ENCODE measurements at regions not wholly inside any gene's neighbourhood (a gene's known extent, or its start where the extent isn't known, plus 50 kb on each side); places are given as distances from the start of the nearest gene placed in this dataset.
"Not testable (repeated sequence)": the region's sequence is repeated elsewhere in the genome, so short reads cannot be mapped to it uniquely, and the experiment has no call there.

DNA sequence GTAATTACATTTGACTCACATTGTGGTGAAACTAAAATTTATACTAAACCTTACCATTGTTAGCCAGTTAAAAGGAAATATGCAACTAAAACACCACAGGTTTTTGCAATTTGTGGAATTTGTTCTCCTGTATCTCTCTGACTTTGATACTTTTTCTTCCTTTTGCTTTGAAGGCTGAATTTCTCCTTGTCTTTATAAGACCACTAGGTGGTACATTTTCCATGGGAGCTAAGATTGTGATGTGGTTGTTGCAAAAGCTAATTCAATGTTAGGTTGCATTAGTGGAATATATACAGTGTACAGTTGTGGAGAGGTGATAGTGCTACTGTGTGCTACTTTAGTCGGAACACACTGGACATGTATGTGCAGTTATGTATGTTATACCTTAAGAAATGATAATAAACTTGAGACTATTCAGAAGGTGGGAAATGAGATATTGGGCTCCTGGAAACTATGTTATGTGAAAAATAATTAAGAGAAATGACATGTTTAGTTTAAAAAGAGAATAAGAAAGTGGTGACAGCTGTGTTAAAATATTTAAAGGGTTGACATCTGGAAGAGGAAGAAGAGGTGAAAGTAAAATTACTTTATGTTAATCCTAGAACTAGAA, 70.3 kb downstream of the ARL9 start:
- peak in 1 of 6 experiments; percentile 21 for DNase-seq

DNA sequence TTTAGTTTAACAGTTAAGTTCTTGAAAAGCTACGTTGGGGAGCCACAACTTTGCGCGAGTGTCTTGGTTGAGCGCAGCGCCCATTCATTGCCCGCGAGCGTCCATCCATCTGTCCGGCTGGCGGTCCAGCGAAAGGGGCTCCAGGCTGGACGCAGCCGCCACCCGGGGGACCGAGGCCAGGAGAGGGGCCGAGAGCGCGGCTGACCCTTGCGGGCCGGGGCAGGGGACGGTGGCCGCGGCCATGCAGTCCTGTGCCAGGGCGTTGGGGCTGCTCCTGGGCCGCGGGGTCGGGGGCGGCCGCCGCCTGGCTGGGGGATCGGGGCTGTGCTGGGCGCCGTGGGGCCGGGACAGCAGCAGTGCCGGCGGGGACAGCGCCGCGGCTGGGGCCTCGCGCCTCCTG, 86.8 kb downstream of the ARL9 start:
- not testable (repeated sequence) for DNase-seq
